HG02623 (cell line): ENCODE measurements at regions not wholly inside any gene's neighbourhood (a gene's known extent, or its start where the extent isn't known, plus 50 kb on each side); places are given as distances from the start of the nearest gene placed in this dataset.

Experiments used
- ATAC-seq: cut with Tn5 transposase; IDR thresholded peaks from one replicate; pipeline ENCODE4 v1.9.1; 2021; ENCODE audit warnings: moderate library complexity; ENCODE audit not compliant: unreplicated experiment

DNA sequence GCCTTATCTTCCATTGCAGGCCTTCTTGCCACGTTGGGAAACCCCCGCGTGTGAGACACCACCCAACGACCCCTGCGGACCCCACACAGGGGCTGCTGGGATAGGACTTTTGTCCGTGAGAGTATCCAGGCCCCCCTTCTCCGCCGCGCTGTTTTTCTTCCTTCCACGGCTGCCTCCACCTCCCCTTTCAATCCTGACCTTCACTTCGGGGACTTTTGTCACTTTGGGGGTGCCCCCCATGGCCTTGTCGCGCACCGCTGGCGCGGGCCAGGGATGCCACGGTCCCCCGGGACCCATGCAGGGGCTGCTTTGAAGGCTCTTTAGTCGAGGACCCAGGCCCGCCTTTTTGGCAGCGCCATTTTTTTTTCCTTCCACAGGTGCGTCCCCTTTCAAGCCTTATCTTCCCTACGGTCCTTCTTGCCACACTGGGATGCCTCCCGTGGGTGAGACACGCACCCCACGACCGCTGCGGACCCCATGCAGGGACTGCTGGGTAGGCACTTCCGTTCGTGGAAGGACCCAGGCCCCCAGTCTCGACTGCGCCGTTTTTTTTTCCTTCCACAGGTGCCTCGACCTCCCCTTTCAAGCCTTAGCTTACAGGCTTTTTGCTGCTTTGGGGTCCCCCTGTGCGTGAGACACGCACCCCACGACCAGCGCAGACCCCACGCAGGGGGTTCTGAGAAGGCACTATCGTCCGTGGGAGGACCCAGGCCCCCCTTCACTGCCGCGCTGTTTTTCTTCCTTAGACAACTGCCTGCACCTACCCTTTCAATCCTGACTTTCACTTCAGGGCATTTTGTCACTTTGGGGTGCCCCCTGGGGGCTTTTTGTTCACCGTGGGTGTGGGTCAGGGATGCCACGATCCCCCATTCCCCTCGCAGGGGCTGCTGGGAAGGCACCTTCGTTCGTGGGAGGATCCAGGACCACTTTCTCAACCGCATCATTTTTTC lies 267.4 kb downstream of the ALG10 start:
- no peak for ATAC-seq

- ATAC-seq: no peak
Measured at GRCh38 chr12:34290381-34290995, 268.2 kb downstream of the ALG10 start.

DNA sequence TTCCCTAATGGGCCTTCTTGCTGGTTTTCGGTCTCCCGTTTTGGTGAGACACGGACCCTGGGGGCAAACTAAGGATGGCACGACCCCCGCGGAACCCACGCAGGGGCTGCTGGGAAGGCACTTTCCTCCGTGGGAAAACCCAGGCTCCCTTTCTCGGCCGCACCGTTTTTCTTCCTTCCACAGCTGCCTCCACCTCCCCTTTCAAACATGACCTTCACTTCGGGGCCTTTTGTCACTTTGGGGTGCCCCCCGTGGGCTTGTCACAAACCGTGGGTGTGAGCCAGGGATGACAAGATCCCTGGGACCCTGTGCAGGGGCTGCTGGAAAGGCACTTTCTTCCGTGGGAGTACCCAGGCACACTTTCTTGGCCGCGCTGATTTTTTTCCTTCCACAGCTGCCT lies 268.7 kb downstream of the ALG10 start:
- ATAC-seq: no peak

- no peak for ATAC-seq
Measured at GRCh38 chr12:34291426-34291901, 269.2 kb downstream of the ALG10 start.

DNA sequence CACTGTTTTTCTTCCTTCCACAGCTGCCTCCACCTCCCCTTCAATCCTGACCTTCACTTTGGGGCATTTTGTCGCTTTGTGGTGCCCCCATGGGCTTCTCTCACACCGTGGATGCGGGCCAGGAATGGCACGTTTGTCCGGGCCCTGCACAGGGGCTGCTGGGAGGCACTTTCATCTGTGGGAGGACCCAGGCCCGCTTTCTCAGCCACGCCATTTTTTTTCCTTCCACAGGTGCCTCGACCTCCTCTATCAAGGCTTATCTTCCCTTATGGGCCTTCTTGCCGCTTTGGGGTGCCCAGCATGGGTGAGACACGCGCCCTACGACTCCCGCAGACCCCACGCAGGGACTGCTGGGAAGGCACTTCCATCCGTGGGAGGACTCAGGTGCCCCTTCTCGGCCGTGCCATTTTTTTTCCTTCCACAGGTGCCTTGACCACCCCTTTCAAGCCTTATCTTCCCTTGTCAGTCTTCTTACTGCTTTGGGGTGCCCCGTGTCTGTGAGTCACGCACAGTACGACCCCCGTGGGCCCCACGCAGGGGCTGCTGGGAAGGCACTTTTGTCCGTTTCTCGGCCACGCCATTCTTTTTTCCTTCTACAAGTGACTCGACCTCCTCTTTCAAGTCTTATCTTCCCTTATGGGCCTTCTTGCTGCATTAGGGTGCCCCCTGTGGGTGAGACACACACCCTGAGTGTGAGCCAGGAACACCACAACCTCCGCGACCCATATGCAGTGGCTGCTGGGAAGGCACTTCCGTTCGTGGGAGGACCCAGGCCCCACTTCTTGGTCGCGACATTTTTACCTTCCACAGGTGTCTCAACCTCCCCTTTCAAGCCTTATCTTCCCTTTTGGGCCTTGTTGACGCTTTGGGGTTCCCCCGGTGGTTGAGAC lies 270.7 kb downstream of the ALG10 start:
- ATAC-seq: no peak

DNA sequence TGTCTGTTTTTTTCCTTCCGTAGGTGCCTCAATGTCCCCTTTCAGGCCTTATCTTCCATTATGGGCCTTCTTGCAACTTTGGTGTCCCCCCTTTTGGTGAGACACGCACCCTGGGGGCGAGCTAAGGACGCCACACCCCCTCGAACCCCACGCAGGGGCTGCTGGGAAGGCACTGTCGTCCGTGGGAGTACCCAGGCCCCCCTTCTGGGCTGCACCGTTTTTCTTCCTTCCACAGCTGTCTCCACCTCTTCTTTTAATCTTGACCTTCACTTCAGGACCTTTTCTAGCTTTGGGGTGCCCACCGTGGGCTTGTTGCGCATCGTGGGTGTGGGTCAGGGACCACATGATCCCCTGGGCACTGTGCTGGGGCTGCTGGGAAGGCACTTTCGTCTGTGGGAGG lies 271.8 kb downstream of the ALG10 start:
- ATAC-seq: no peak

DNA sequence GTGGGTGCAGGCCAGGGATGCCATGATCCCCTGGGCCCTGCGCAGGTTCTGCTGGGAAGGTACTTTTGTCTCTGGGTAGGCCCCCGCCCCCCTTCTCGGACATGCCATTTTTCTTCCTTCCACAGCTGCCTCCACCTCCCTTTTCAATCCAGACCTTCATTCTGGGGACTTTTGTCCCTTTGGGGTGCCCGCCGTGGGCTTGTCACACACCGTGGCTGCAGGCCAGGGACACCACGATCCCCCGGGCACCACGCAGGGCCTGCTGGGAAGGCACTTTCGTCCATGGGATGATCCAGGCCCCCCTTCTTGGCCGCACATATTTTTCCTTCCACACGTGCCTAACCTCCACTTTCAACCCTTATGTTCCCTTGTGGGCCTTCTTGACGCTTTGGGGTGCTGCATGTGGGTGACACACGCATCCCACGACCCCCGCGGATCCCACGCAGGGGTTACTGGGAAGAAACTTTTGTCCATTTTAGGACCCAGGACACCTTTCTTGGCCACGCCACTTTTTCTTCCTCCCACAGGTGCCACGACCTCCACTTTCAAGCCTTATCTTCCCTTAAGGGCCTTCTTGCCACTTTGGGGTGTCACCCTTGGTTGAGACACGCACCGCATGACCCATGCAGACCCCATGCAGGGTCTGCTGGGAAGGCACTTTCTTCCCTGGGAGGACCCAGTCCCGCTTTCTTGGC lies 272.5 kb downstream of the ALG10 start:
- no peak for ATAC-seq

DNA sequence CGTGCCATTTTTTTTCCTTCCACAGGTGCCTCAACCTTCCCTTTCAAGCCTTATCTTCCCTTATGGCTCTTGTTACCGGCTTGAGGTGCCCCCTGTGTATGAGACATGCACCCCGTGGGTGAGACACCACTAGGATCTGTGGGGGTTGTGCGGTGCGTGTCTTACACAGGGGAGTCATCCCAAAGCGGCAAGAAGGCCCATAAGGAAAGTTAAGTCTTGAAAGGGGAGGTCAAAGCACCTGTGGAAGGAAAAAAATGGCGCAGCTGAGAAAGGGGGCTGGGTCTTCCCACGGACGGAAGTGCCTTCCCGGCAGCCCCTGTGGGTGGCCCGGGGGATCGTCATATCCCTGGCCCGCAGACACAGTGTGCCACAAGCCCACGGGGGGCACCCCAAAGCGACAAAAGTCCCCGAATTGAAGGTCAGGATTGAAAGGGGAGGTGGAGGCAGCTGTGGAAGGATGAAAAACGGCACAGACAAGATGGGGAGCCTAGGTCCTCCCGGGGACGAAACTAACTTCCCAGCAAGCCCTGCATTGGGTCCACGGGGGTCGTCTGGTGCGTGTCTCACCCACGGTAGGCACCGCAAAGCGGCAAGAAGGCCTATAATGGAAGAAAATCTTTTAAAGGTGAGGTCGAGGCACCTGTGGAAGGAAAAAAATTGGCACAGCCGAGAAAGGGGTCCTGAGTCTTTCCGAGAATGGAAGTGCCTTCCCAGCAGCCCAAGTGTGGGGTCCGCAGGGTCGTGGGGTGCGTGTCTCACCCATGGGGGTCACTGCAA lies 273.3 kb downstream of the ALG10 start:
- no peak for ATAC-seq

- no peak for ATAC-seq
Measured at GRCh38 chr12:34296143-34297041, 274.1 kb downstream of the ALG10 start.

- no peak for ATAC-seq
Measured at GRCh38 chr12:34297126-34297789, 275.0 kb downstream of the ALG10 start.

DNA sequence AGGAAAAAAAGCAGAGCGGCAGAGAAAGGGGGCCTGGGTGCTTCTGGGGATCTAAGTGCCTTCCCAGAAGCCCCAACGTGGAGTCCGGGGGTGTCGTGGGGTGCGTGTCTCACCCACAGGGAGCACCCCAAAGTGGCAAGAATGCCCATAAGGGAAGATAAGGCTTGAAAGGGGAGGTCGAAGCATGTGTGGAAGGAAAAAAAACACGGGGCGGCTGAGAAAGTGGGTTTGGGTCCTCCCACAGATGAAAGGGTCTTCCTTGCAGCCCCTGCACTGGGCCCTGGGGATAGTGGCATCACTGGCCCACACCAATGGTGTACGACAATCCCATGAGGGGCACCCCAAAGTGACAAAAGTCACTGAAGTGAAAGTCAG lies 275.5 kb downstream of the ALG10 start:
- no peak for ATAC-seq

DNA sequence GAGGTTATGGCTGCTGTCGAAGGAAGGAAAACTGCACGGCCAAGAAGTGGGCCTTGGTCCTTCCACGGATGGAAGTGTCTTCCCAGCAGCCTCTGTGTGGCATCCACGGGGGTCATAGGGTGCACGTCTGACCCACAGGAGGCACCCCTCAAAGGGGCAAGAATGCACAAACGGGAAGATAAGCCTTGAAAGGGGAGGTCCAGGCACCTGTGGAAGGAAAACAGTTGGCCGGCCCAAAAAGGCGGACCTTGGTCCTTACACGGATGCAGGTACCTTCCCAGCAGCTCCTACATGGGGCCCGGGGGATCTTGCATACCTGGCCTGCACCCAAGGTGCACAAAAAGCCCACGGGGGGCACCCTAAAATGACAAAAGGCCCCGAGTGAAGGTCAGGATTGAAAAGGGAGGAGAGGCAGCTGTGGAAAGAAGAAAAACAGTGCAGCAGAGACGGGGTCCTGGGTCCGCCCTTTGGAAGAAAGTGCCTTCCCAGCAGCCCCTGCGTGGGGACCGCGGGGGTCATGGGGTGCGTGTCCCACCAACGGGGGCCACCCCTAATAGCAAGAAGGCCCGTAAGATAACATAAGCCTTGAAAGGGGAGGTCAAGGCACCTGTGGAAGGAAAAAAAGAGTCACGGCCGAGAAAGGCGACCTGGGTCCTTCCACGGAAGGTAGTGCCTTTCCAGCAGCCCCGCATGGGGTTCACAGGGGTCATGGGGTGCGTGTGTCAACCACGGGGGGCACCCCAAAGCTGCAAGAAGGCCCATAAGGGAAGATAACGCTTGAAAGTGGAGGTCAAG lies 276.1 kb downstream of the ALG10 start:
- ATAC-seq: no peak

DNA sequence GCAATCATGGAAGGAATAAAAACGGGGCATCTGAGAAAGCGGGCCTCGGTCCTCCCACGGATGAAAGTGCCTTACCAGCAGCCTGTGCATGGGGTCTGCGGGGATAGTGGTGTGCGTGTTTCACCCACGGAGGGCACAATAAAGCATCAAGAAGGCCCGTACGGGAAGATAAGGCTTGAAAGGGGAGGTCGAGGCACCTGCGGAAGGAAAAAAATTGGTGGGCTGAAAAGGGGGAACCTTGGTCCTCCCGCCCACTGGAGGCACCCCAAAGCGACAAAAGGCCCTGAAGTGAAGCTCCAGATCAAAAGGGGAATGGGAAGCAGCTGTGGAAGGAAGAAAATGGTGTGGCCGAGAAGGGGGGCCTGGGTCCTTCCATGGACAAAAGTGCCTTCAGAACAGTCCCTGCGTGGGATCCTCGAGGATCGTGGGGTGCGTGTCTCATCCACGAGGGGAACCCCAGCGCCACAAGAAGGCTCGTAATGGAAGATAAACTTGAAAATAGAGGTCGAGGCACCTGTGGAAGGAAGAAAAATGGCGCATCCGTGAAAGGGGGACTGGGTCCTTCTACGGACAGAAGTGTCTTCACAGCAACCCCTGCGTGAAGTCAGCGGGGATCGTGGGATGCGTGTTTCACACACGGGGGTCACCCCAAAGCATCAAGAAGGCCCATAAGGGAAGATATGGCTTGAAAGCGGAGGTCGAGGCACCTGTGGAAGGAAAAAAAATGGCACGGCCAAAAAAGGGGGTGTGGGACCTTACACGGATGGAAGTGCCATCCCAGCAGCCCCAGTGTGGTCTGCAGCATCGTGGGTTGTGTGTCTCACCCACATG lies 276.9 kb downstream of the ALG10 start:
- no peak for ATAC-seq

DNA sequence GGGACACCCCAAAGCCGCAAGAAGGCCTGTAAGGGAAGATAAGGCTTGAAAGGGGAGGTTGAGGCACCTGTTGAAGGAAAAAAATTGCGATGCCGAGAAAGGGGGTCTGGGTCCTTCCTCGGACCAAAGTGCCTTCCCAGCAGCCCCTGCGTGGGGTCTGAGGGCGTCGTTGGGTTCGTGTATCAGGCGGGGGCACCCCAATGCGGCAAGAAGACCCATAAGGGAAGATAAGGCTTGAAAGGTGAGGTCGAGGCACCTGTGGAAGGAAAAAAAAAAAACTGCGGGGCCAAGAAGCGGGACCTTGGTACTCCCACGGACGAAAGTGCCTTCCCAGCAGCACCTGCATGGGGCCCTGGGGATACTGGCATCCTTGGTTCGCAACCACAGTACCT lies 277.5 kb downstream of the ALG10 start:
- ATAC-seq: no peak

DNA sequence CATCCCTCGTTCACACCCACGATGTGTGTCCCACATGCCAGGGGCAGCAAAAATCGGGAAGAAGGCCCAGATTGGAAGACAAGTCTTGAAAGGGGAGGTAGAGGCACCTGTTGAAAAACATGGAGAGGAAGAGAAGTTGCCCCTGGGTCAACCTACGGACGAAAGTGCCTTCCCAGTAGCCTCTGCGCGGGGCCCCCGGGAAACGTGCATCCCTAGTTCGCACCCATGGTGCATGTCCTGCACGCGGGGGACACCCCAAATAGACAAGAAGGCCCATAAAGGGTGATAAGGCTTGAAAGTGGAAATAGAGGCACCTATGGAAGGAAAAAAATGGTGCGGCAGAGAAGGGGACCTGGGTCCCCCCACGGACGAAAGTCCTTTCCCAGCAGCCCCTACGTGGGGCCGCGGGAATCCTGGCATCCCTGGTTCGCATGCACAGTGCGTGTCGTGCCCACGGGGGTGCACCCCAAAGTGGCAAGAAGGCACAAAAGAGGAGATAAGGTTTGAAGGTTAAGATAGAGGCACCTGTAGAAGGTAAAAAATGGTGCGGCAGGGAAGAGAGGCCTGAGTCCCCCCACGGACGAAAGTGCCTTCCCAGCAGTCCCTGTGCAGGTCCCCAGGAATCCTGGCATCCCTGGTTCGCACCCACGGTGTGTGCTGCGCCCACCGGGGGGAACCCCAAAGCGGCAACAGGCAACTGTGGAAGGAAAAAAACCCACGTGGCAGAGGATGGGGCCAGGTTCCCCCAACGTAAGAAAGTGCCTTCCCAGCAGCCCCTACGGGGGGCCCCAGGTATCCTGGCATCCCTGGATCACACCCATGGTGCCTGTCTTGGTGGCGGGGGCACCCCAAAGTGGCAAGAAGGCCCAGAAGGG lies 278.3 kb downstream of the ALG10 start:
- no peak for ATAC-seq
